CD14-positive monocyte (primary cell): ENCODE measurements at regions not wholly inside any gene's neighbourhood (a gene's known extent, or its start where the extent isn't known, plus 50 kb on each side); places are given as distances from the start of the nearest gene placed in this dataset.

Experiments used
- DNase-seq, 3 donors: peaks; one replicate each; pipeline ENCODE4 v3.0.0-alpha.2; 2011 to 2022
- H2AFZ ChIP-seq: 2 replicates; pipeline ENCODE4 v1.6.0; 2012; ENCODE audit warnings: mild to moderate bottlenecking, low read depth, low read length, inconsistent platforms; ENCODE audit not compliant: insufficient read depth, poor library complexity, severe bottlenecking
- H3K27ac ChIP-seq, 2 donors: 1 replicate in 1 of 2; 2 replicates in 1 of 2; pipeline ENCODE4 v1.5.1; 2012 to 2013; ENCODE audit warnings: low read length in 2 of 2, control low read depth in 1 of 2, inconsistent platforms in 1 of 2, low read depth in 1 of 2, mild to moderate bottlenecking in 1 of 2
- H3K27me3 ChIP-seq, 2 donors: one replicate each; pipeline versions ENCODE4 v1.6.0 to v1.6.1; 2011 to 2013; ENCODE audit warnings: low read length in 2 of 2; ENCODE audit not compliant: control insufficient read depth in 2 of 2, insufficient read depth in 2 of 2
- H3K36me3 ChIP-seq, 2 donors: replicated peaks in 1 of 2; 1 replicate in 1 of 2; 2 replicates in 1 of 2; pipeline versions ENCODE4 v1.5.1 to v1.6.1; 2012 to 2013; ENCODE audit warnings: low read length in 2 of 2, control low read depth in 1 of 2, inconsistent platforms in 1 of 2, mild to moderate bottlenecking in 1 of 2; ENCODE audit not compliant: insufficient read depth in 2 of 2, control insufficient read depth in 1 of 2
- H3K4me1 ChIP-seq, 2 donors: 1 replicate in 1 of 2; 2 replicates in 1 of 2; pipeline versions ENCODE4 v1.5.1 to v1.6.1; 2012 to 2013; ENCODE audit warnings: low read length in 2 of 2, control low read depth in 1 of 2, inconsistent platforms in 1 of 2, mild to moderate bottlenecking in 1 of 2, moderate library complexity in 1 of 2; ENCODE audit not compliant: insufficient read depth in 2 of 2, control insufficient read depth in 1 of 2
- H3K4me2 ChIP-seq: replicated peaks from 2 replicates; pipeline ENCODE3; 2012; ENCODE audit warnings: low read length, moderate library complexity, mild to moderate bottlenecking; ENCODE audit not compliant: poor library complexity, severe bottlenecking; ENCODE audit errors: extremely low read depth
- H3K4me3 ChIP-seq, 3 experiments: fragments of 200-600 bp in 1 of 3; sonication (generic) in 1 of 3; replicated peaks in 1 of 3; 1 replicate in 2 of 3; 2 replicates in 1 of 3; pipeline ENCODE4 v1.5.1; 2011 to 2013; ENCODE audit warnings: low read length in 3 of 3, mild to moderate bottlenecking in 3 of 3, control low read depth in 2 of 3, low read depth in 2 of 3, inconsistent platforms in 1 of 3, moderate library complexity in 1 of 3
- H3K79me2 ChIP-seq: 2 replicates; pipeline ENCODE4 v1.6.0; 2012; ENCODE audit warnings: mild to moderate bottlenecking, control low read depth, inconsistent platforms, low read length, moderate library complexity; ENCODE audit not compliant: insufficient read depth
- H3K9ac ChIP-seq: 2 replicates; pipeline ENCODE4 v1.6.0; 2017; ENCODE audit warnings: low read length, mild to moderate bottlenecking; ENCODE audit not compliant: insufficient read depth, poor library complexity, severe bottlenecking
- H3K9me3 ChIP-seq, 2 donors: replicated peaks in 1 of 2; 1 replicate in 1 of 2; 2 replicates in 1 of 2; pipeline versions ENCODE4 v1.5.1 to v1.6.1; 2012 to 2013; ENCODE audit warnings: low read length in 2 of 2, control low read depth in 1 of 2; ENCODE audit not compliant: control insufficient read depth in 1 of 2, insufficient read depth in 1 of 2
- H4K20me1 ChIP-seq: 2 replicates; pipeline ENCODE4 v1.6.0; 2012; ENCODE audit warnings: mild to moderate bottlenecking, low read length, control low read depth, moderate library complexity; ENCODE audit not compliant: insufficient read depth
- H3K27ac Mint-ChIP-seq, 7 donors: one replicate each; pipeline ENCODE4 v1.8.0; 2020; ENCODE audit warnings: mild to moderate bottlenecking in 7 of 7, mixed read lengths in 7 of 7, moderate library complexity in 6 of 7, inconsistent platforms in 2 of 7
- H3K27me3 Mint-ChIP-seq, 3 donors: one replicate each; pipeline ENCODE4 v1.8.0; 2021 to 2022; ENCODE audit warnings: low read depth in 3 of 3, mild to moderate bottlenecking in 3 of 3, mixed read lengths in 3 of 3, moderate library complexity in 3 of 3, inconsistent platforms in 1 of 3
- H3K36me3 Mint-ChIP-seq, 2 donors: one replicate each; pipeline ENCODE4 v1.8.0; 2020; ENCODE audit warnings: mixed read lengths in 2 of 2, inconsistent platforms in 1 of 2, mild to moderate bottlenecking in 1 of 2
- H3K4me1 Mint-ChIP-seq: one replicate; pipeline ENCODE4 v1.8.0; 2020; ENCODE audit warnings: mild to moderate bottlenecking, mixed read lengths
- H3K4me3 Mint-ChIP-seq, 2 donors: one replicate each; pipeline ENCODE4 v1.8.0; 2020; ENCODE audit warnings: mild to moderate bottlenecking in 2 of 2, mixed read lengths in 2 of 2, moderate library complexity in 1 of 2
- H3K9me3 Mint-ChIP-seq, 7 donors: one replicate each; pipeline ENCODE4 v1.8.0; 2020 to 2022; ENCODE audit warnings: mixed read lengths in 7 of 7, mild to moderate bottlenecking in 6 of 7, moderate library complexity in 6 of 7, inconsistent platforms in 2 of 7
- WGBS: methylation state at CpG from one replicate; pipeline ENCODE4 v1.1.5; 2013; ENCODE audit warnings: missing lambda C conversion rate; ENCODE audit not compliant: insufficient coverage; 5-methylcytosine and 5-hydroxymethylcytosine counted together
- intact Hi-C, 2 donors: fragments of 100-400 bp; cut with micrococcal nuclease; formaldehyde crosslinking; loops; one replicate each; pipeline versions ENCODE4 v1.15.0 to v1.15.1; 2023
- TF ChIP-seq, protein P1 (sequence below): fragments of 200-600 bp; IDR thresholded peaks from one replicate; pipeline ENCODE4 v1.8.0; 2022; ENCODE audit warnings: antibody characterized with exemption, mild to moderate bottlenecking

- no peak overlapping the region for H3K27ac Mint-ChIP-seq
- H3K4me3 Mint-ChIP-seq = no peak overlapping the region
- H3K9me3 Mint-ChIP-seq = peaks cover 0 to 10% (median 0%) of the 10 kb centered on the region in 7 donors
- Histone ChIP-seq H4K20me1 (no peaks in the 10 kb centered on the region), H3K4me3 (no peak overlapping the region), H3K79me2 (no peaks in the 10 kb centered on the region), H3K27ac (no peak overlapping the region), H3K9me3 (peaks cover 3% of the 10 kb centered on the region in 2 donors), H3K4me1 (no peaks in the 10 kb centered on the region), H3K36me3 (no peaks in the 10 kb centered on the region), H2AFZ (no peak overlapping the region), H3K4me2 (no peak overlapping the region), H3K27me3 (no peaks in the 10 kb centered on the region), H3K9ac (no peak overlapping the region)
- no peaks in the 10 kb centered on the region for H3K4me1 Mint-ChIP-seq
- peaks cover 0 to 1% (median 0%) of the 10 kb centered on the region in 3 donors for H3K27me3 Mint-ChIP-seq
- no peak for DNase-seq
- WGBS = 89% methylated on average over 2 of the region's 3 CpGs
- intact Hi-C loops = no loop called here
- TF ChIP-seq, protein P1, sequence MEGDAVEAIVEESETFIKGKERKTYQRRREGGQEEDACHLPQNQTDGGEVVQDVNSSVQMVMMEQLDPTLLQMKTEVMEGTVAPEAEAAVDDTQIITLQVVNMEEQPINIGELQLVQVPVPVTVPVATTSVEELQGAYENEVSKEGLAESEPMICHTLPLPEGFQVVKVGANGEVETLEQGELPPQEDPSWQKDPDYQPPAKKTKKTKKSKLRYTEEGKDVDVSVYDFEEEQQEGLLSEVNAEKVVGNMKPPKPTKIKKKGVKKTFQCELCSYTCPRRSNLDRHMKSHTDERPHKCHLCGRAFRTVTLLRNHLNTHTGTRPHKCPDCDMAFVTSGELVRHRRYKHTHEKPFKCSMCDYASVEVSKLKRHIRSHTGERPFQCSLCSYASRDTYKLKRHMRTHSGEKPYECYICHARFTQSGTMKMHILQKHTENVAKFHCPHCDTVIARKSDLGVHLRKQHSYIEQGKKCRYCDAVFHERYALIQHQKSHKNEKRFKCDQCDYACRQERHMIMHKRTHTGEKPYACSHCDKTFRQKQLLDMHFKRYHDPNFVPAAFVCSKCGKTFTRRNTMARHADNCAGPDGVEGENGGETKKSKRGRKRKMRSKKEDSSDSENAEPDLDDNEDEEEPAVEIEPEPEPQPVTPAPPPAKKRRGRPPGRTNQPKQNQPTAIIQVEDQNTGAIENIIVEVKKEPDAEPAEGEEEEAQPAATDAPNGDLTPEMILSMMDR = no peak
- H3K36me3 Mint-ChIP-seq = no peaks in the 10 kb centered on the region
Observed at GRCh38 chr17:12537436-12537835, 128.3 kb upstream of the MYOCD start.

DNA sequence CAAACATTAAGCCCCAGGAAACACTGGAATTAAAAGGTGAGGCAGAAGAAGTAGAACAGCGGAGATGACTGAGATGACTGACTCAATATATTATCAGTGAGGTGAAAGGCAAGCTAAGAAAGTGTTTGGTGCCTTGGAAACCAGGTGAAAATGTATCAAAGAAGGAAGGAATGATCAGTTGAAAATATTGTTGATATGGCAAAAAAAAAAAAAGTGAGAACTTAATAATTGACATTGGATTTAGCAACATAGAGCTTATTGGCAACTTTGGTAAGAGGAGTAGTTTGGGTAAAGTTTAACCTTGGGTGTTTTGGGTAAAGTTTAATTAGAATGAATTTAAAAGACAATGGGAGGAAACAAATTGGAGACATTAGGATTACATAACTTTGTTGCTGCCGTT lies 127.7 kb upstream of the MYOCD start:
- Mint-ChIP-seq H3K4me1 (no peaks in the 10 kb centered on the region), H3K27ac (no peak overlapping the region), H3K36me3 (no peaks in the 10 kb centered on the region), H3K27me3 (peaks cover 0 to 1% (median 1%) of the 10 kb centered on the region in 3 donors), H3K9me3 (peaks cover 0 to 14% (median 0%) of the 10 kb centered on the region in 7 donors), H3K4me3 (no peak overlapping the region)
- Histone ChIP-seq H3K4me1 (no peaks in the 10 kb centered on the region), H3K27ac (no peak overlapping the region), H3K9ac (no peak overlapping the region), H3K9me3 (peaks cover 3% of the 10 kb centered on the region in 2 donors), H4K20me1 (no peaks in the 10 kb centered on the region), H2AFZ (no peak overlapping the region), H3K4me3 (no peak overlapping the region), H3K36me3 (no peaks in the 10 kb centered on the region), H3K4me2 (no peak overlapping the region), H3K27me3 (no peaks in the 10 kb centered on the region), H3K79me2 (no peaks in the 10 kb centered on the region)
- no peak for DNase-seq
- TF ChIP-seq, protein P1 = no peak
- intact Hi-C loops = no loop called here
- 90% methylated on average over 1 of the region's 2 CpGs for WGBS
